ENCODE measurements at regions not wholly inside any gene's neighbourhood (a gene's known extent, or its start where the extent isn't known, plus 50 kb on each side); places are given as distances from the start of the nearest gene placed in this dataset.
"Not testable (repeated sequence)": the region's sequence is repeated elsewhere in the genome, so short reads cannot be mapped to it uniquely, and the experiment has no call there.

DNA sequence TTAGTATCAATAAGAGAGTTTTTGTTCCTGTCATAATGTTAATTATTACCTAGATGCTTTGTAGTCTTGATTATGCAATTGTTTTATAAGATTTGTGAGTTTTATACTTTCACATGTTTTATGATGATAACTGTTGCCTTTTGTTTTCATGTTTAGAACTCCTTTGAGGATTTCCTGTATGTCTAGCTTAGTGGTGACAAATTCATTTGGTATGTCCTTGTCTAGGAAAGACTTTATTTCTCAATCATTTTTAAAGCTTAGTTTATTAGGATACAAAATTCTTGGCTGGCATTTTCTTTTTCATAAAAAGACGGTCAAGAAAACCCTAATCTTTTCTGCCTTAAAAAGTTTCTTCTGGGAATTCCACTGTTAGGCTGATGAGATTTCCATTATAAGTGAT is 849.9 kb upstream of the EYS start:
- no peaks in the 10 kb centered on the region for H3K4me1 Mint-ChIP-seq
- DNase-seq (no peak), ATAC-seq (no peak)
- no peak overlapping the region for H3K27ac Mint-ChIP-seq
- no peak overlapping the region for H3K4me3 Mint-ChIP-seq
- no peaks in the 10 kb centered on the region for H3K36me3 Mint-ChIP-seq (ENCODE audit: low read depth)
- no peaks in the 10 kb centered on the region for H3K9me3 ChIP-seq (ENCODE audit: control insufficient read depth, low read length, poor library complexity, severe bottlenecking)
- no peaks in the 10 kb centered on the region for H3K27me3 Mint-ChIP-seq

DNA sequence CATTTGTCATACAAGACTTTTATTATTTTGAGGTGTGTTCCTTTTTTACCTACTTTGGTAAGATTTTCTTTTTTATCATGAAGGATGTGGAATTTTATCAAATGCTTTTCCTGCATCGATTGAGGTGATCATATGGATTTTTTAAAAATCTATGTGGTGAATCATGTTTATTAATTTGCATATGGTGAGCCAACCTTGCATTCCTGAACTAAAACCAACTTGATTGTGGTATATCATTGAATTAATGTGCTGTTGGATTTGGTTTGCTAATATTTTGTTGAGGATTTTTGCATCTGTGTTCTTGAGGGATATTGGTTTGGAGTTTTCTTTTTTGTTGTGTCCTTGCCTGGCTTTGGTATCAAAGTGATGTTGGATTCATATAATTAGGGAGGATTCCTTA is 848.1 kb upstream of the EYS start:
- DNase-seq (no peak), ATAC-seq (no peak)
- Mint-ChIP-seq H3K4me1 (no peaks in the 10 kb centered on the region), H3K4me3 (no peak overlapping the region), H3K27me3 (no peaks in the 10 kb centered on the region), H3K27ac (no peak overlapping the region), H3K36me3 (ENCODE audit: low read depth) (no peaks in the 10 kb centered on the region)
- no peaks in the 10 kb centered on the region for H3K9me3 ChIP-seq (ENCODE audit: control insufficient read depth, low read length, poor library complexity, severe bottlenecking)

DNA sequence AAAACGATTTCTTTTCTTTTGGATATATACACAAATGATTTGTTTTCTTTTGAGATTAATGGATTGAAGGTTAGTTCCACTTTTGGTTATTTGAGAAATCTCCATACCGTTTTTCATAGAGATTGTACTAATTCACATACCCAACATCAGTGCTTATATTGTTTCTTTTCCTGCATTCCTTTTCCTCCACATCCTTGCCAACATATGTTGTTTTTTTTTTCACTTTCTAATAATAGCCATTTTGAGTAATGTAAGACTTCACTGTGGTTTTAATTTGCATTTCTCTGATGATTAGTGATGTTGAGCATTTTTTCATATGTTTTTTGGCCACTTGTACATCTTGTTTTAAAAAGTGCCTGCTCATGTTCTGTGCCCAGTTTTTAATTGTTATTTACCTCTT is 846.4 kb upstream of the EYS start:
- no peaks in the 10 kb centered on the region for H3K9me3 ChIP-seq (ENCODE audit: control insufficient read depth, low read length, poor library complexity, severe bottlenecking)
- H3K27ac Mint-ChIP-seq, result no peak overlapping the region
- DNase-seq (no peak), ATAC-seq (no peak)
- H3K27me3 Mint-ChIP-seq, result no peaks in the 10 kb centered on the region
- H3K4me3 Mint-ChIP-seq, result no peak overlapping the region
- no peaks in the 10 kb centered on the region for H3K36me3 Mint-ChIP-seq (ENCODE audit: low read depth)
- H3K4me1 Mint-ChIP-seq, result no peaks in the 10 kb centered on the region

DNA sequence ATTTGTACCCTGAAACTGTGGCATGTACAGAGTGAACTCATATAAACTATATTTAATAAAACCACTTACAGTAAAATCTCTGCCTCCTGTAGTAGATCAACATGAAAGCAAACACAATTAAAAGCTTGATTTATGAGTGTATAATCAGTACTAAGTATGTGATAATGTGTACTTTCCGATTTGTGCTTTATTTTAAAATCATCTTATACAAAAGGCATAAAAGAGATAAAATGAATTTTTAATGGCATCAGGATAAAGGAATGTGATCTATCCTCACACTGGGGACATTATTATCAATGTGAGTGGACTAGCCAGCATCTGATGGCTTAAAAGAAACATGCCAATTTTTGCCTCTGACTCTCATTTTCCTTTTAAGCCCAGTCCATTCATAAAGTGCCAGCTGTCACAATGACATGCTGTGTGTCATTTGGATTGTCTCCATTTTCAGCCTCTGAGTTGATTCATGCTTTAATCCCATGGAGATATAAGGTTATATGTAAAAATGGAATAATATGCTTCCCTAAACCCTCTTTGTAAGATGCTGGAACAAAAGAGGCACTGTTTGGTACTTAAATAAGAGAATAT is 831.6 kb upstream of the EYS start:
- Mint-ChIP-seq H3K27me3 (no peaks in the 10 kb centered on the region), H3K27ac (no peak overlapping the region), H3K4me1 (no peaks in the 10 kb centered on the region), H3K4me3 (no peak overlapping the region), H3K36me3 (ENCODE audit: low read depth) (no peaks in the 10 kb centered on the region)
- ATAC-seq (no peak), DNase-seq (no peak)
- no peaks in the 10 kb centered on the region for H3K9me3 ChIP-seq (ENCODE audit: control insufficient read depth, low read length, poor library complexity, severe bottlenecking)

DNA sequence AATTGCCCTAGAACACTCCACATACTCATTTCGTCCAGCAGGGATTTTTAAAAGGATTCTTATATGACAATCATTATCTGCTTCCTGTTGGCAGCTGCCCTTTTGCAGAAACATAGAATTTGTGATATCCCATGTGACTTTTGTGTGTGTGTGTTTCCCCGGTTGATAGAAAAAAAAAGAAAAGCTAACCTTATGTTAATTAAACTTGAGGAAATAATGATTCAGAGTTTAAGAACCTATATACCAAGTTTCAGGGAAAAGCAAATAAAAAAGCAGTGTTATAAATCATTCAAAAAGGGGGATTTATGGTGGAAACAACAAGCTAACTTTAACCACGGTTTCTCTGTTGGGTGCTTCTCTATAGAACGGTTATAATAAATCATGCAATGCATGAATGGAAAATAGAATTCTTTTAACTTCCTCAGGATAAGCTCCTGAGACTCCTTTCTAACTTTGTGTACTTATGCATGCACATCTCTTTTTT is 826.9 kb upstream of the EYS start:
- no peaks in the 10 kb centered on the region for H3K9me3 ChIP-seq (ENCODE audit: control insufficient read depth, low read length, poor library complexity, severe bottlenecking)
- H3K27ac Mint-ChIP-seq, result no peak overlapping the region
- H3K36me3 Mint-ChIP-seq (ENCODE audit: low read depth), result no peaks in the 10 kb centered on the region
- H3K27me3 Mint-ChIP-seq, result no peaks in the 10 kb centered on the region
- DNase-seq (no peak), ATAC-seq (no peak)
- no peaks in the 10 kb centered on the region for H3K4me1 Mint-ChIP-seq
- H3K4me3 Mint-ChIP-seq, result no peak overlapping the region

DNA sequence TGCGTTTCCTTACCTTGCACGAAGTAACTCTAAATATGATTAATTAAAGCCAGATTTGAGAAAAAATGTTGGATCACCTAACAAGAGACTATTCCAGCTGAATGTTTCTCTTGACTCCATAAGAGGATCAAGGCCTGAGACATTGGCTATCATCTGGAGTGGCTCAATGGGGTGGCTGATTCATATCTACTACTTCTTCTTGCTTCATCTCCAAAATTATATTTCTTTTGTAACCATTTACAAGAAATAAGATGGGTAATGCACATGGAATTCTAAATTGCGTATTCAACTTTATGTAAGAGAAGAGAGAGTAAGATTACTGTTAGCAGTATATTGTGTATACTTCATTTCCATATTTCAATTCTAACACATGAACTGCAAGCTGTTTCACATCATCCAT is 819.0 kb upstream of the EYS start:
- H3K9me3 ChIP-seq (ENCODE audit: control insufficient read depth, low read length, poor library complexity, severe bottlenecking), result no peaks in the 10 kb centered on the region
- Mint-ChIP-seq H3K36me3 (ENCODE audit: low read depth) (no peaks in the 10 kb centered on the region), H3K4me3 (no peak overlapping the region), H3K27me3 (no peaks in the 10 kb centered on the region), H3K4me1 (no peaks in the 10 kb centered on the region), H3K27ac (no peak overlapping the region)
- ATAC-seq, result no peak
- no peak for DNase-seq

DNA sequence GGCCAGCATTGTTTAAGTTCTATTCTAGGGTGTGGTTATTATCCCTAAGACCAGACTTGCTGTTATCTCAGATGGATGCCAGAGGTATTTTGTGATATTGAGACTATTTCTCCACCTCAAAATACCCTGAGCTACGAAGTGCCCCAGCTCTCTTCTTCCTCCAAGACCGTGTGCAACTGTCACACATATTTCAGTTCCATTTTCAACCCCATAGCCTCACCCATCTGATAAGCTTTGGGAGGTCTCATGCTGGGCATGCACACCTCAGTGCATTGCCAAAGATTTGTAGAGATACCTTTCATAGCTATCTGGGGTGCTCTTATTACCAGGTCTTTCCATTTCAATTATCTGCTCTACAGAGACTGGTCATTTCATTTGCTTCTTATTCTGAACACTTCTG is 815.8 kb upstream of the EYS start:
- H3K27ac Mint-ChIP-seq, result no peak overlapping the region

DNA sequence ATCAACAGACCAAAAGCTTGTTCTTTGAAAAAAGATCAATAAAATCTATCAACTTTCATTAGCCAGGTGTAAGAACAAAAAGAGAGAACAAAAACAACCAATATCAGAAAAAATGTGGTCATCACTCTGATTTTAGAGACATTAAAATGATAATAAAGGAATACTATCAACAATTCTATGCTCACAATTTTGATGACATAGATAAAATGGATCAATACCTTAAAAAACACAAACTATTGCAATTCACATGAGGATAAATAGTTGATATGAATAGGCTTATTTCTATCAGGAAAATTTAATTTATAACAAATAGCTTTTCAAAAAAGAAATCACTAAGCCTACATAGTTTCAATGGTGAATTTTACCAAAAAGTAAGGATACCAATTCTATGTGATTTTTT is 809.4 kb upstream of the EYS start:
- no peaks in the 10 kb centered on the region for H3K4me1 Mint-ChIP-seq

More for the DNA sequence above, 815.8 kb upstream of the EYS start:
- ATAC-seq (no peak), DNase-seq (no peak)
- Mint-ChIP-seq H3K36me3 (ENCODE audit: low read depth) (no peaks in the 10 kb centered on the region), H3K4me3 (no peak overlapping the region), H3K4me1 (no peaks in the 10 kb centered on the region), H3K27me3 (no peaks in the 10 kb centered on the region)
- H3K9me3 ChIP-seq (ENCODE audit: control insufficient read depth, low read length, poor library complexity, severe bottlenecking), result no peaks in the 10 kb centered on the region

DNA sequence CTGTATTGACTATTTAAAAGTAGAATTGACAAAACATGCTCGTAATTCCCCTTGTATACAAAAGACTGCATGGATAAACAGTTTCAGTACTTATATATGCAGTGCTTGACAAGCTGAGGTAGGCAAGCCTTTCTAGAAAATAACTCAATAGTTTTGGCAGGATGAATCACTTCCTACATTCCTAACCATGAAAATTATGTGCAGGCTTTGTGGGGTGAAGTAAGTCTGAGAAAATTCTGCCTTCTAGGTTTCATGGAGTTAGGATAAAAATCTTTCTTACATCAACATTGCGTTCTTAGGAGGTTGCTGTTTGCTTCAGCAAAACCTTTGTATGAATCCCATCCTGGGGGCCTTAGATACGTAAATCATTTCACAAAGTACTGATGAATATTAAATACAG is 801.4 kb upstream of the EYS start:
- ATAC-seq (no peak), DNase-seq (no peak)
- H3K4me1 Mint-ChIP-seq, result no peaks in the 10 kb centered on the region
- H3K36me3 Mint-ChIP-seq (ENCODE audit: low read depth), result no peaks in the 10 kb centered on the region
- no peak overlapping the region for H3K4me3 Mint-ChIP-seq
- no peaks in the 10 kb centered on the region for H3K9me3 ChIP-seq (ENCODE audit: control insufficient read depth, low read length, poor library complexity, severe bottlenecking)
- no peaks in the 10 kb centered on the region for H3K27me3 Mint-ChIP-seq
- no peak overlapping the region for H3K27ac Mint-ChIP-seq

More for the DNA sequence above, 809.4 kb upstream of the EYS start:
- H3K4me3 Mint-ChIP-seq, result no peak overlapping the region
- H3K9me3 ChIP-seq (ENCODE audit: control insufficient read depth, low read length, poor library complexity, severe bottlenecking), result no peaks in the 10 kb centered on the region
- ATAC-seq (no peak), DNase-seq (no peak)
- no peaks in the 10 kb centered on the region for H3K36me3 Mint-ChIP-seq (ENCODE audit: low read depth)
- no peaks in the 10 kb centered on the region for H3K27me3 Mint-ChIP-seq
- H3K27ac Mint-ChIP-seq, result no peak overlapping the region

DNA sequence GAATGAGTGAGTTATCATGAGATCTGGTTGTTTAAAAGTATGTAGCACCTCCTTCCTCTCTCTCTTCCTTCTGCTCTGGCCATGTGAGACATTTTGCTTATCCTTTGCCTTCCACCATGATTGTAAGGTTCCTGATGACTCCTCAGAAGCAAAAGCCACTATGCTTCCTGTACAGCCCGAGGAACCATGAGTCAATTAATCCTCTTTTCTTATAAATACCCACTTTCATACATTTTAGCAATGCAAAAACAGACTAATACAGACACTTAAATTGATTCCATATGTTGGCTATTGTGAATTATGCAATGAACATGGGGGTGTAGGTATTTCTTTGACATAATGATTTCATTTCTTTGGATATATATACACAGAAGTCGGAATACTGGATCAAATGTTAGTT is 792.8 kb upstream of the EYS start:
- no peak for ATAC-seq
- no peaks in the 10 kb centered on the region for H3K27me3 Mint-ChIP-seq
- H3K4me1 Mint-ChIP-seq, result no peaks in the 10 kb centered on the region
- no peaks in the 10 kb centered on the region for H3K36me3 Mint-ChIP-seq (ENCODE audit: low read depth)
- H3K27ac Mint-ChIP-seq, result no peak overlapping the region
- H3K9me3 ChIP-seq (ENCODE audit: control insufficient read depth, low read length, poor library complexity, severe bottlenecking), result no peaks in the 10 kb centered on the region
- no peak for DNase-seq
- no peak overlapping the region for H3K4me3 Mint-ChIP-seq

DNA sequence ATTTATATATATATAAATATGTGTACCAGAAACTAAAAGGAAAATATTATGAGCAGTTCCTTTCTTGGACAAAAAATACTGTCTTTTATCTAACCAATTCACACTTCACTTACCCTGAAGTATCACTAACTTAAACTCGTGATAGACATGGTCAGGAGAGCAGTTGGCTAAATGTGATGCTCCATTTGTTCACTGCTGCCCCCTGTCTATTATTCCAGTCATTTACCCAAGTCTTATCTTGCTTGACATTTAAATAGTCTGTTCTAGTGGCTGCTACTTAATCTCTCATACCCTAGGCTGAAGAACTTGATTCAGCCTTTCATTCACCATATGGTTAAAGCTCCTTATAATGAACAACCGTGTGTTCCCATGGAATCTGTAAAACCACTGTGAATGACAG is 789.6 kb upstream of the EYS start:
- no peak for DNase-seq
- Mint-ChIP-seq H3K36me3 (ENCODE audit: low read depth) (no peaks in the 10 kb centered on the region), H3K27me3 (no peaks in the 10 kb centered on the region), H3K4me3 (no peak overlapping the region), H3K4me1 (no peaks in the 10 kb centered on the region), H3K27ac (no peak overlapping the region)
- no peaks in the 10 kb centered on the region for H3K9me3 ChIP-seq (ENCODE audit: control insufficient read depth, low read length, poor library complexity, severe bottlenecking)
- ATAC-seq, result no peak

DNA sequence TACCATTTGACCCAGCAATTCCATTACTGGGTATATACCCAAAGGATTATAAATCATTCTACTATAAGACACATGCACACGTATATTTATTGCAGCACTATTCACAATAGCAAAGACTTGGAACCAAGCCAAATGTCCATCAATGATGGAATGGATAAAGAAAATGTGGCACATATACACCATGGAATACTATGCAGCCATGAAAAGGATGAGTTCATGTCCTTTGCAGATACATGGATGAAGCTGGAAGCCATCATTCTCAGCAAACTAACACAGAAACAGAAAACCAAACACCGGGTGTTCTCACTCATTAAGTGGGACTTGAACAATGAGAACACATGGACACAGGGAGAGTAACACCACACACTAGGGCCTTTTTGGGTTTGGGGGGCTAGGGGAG is 787.6 kb upstream of the EYS start:
- H3K27ac Mint-ChIP-seq; H3K4me3 Mint-ChIP-seq; H3K4me1 Mint-ChIP-seq; H3K27me3 Mint-ChIP-seq; ATAC-seq; H3K36me3 Mint-ChIP-seq (ENCODE audit: low read depth); DNase-seq; H3K9me3 ChIP-seq (ENCODE audit: control insufficient read depth, low read length, poor library complexity, severe bottlenecking): not testable (repeated sequence)

DNA sequence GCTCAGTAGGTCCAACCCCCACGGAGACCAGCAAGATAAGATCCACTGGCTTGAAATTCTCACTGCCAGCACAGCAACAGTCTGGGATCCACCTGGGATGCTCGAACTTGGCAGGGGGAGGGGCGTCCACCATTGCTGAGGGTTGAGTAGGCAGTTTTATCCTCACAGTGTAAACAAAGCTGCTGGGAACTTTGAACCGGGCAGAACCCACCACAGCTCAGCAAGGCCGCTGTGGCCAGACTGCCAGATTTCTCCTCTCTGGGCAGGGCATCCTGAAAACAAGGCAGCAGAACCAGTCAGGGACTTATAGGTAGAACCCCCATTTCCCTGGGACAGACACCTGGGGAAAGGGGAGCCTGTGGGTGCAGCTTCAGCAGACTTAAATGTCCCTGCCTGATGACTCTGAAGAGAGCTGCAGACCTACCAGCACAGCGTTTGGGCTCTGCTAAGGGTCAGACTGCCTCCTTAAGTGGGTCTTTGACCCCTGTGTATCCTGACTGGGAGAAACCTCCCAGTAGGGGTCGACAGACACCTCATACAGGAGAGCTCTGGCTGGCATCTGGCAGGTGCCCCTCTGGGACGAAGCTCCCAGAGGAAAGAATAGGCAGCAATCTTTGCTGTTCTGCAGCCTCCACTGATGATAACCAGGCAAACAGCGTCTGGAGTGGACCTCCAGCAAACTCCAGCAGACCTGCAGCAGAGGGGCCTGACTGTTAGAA is 782.4 kb upstream of the EYS start:
- ATAC-seq (no peak), DNase-seq (no peak)
- Mint-ChIP-seq H3K36me3 (ENCODE audit: low read depth) (no peaks in the 10 kb centered on the region), H3K27ac (no peak overlapping the region), H3K4me1 (no peaks in the 10 kb centered on the region), H3K27me3 (no peaks in the 10 kb centered on the region), H3K4me3 (no peak overlapping the region)
- H3K9me3 ChIP-seq (ENCODE audit: control insufficient read depth, low read length, poor library complexity, severe bottlenecking), result no peaks in the 10 kb centered on the region

DNA sequence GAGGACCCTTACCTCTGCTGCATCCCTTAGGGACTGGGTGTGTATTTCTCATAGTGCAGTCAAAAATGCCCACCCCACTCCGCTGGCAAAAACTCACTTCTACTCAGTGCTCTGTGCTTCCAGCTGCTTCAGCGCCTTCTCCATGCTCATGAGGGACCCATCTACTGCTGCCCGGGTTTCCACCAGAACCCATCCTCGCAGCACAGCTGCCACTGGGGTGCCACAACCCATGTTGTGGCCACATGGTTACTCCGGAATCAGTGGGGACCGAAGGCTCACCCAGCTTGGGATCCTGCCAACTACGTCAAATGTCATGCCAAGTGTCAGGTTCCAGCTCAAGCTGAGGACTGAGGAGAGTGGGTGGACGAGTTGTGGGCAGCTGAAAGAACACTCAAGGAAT is 774.2 kb upstream of the EYS start:
- H3K36me3 Mint-ChIP-seq (ENCODE audit: low read depth), result no peaks in the 10 kb centered on the region
- H3K4me3 Mint-ChIP-seq, result no peak overlapping the region
- no peak for DNase-seq
- H3K27me3 Mint-ChIP-seq, result no peaks in the 10 kb centered on the region
- no peaks in the 10 kb centered on the region for H3K9me3 ChIP-seq (ENCODE audit: control insufficient read depth, low read length, poor library complexity, severe bottlenecking)
- no peak for ATAC-seq
- no peaks in the 10 kb centered on the region for H3K4me1 Mint-ChIP-seq
- no peak overlapping the region for H3K27ac Mint-ChIP-seq

Data from T-helper 17 cell (primary cell).